ENCODE measurements at regions not wholly inside any gene's neighbourhood (a gene's known extent, or its start where the extent isn't known, plus 50 kb on each side); places are given as distances from the start of the nearest gene placed in this dataset.
A peak's percentile ranks its signal among the peaks of the same experiment; 100 is the strongest.

DNA sequence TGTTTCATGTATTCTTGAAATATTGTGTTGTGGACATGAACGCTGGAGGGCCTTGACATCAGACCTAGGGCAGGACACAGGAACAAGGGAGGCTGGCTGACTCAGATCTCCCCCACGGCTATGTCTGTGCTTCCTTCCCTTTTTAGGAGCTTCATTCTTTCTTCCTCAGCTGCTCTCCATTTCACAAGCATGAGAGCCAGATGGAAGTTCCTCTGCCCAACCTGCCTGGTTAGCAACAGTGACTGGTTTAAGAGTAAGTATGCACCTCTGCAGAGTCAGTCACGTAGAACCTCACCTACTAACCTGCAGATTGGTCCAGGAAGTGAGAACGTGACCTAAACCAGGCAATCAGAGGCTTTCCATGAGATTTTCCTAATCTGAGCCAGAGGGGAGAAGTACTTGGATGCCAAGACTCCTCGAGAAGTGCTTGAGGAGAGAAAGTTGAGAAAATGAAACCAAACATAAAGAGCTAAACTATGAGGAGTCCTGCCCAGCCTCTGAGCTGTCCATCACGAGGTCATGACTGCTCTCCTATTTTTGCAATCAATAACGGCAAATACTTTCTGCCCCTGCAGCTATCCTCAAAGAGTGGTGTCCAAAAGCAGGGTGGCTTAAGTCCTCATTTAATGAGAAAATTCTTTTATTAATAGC lies 465.2 kb upstream of the CITED2 start:
- DNase-seq: no peak

DNA sequence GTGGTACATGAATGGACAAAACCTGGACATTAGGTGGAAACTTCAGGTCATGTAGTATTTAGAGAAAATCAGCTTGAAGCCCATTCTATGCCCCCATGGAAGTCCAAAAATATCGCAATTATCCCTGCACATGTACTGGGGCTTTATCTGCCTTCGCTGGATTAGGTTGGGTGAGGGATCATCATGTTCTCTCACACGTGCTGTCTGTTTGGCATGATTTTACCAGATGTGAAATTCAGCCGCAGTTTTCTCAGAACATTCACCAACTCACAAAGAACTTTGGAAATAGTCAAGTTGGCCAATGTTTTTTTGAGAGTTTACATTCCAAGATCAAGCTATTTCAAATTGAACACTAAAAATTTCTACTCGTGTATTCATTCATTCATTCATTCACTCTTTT lies 459.8 kb upstream of the CITED2 start:
- no peak for DNase-seq

DNA sequence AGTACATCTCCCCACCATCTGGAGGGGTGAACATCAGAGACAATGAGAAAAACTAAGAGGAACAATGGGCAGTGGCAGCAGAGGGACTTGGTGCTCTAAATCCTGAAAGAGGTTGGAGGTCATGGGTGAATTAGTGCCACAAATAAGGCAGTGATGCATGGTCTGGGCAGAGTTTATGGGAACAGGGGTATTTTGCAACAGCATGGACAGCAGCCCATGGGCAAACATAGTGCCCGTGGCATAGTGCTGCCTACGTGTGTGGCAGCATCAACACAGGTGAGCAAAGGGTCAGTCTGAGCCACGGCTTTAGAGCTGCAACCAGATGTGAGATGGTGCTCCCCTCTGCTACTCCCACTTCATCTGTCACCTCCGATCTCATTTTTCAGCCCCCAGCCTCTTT lies 459.1 kb upstream of the CITED2 start:
- DNase-seq: no peak

DNA sequence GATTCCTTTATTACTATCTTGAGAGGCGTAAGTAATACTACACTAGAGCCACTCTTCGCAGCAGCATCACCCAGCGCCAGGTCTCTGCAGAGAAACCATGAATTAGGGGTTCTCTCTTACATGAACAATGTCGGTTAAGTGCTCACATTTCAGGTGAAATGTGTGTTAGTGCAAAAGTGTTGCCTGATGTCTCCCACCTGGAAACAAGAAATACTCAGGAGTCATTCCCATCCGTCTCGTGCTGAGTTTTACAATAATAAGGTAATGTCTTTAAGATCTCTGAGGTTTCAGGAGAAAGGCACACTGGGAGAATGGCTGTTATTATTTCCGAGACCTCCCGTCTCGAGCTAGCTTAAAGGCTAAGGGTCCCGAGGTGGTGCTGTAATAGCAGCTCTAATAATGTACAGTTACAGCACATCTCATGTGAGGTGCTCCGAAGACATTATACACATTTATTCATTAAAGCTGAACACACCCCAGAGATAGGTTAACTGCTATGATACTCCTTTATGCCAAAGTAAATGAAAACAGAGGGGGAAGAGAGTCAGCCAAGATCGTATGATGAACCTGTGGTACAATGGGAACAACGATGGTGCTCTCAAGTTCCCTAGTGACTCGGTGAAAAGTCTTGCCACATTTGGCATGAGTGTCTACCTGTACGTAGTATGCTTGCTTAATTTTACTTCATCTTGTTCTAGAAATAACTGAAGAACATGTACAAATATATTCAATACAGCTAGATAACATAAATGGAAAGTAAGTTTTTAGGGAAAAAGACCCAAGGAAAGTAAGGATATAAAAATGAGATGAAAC lies 458.3 kb upstream of the CITED2 start:
- no peak for DNase-seq

DNA sequence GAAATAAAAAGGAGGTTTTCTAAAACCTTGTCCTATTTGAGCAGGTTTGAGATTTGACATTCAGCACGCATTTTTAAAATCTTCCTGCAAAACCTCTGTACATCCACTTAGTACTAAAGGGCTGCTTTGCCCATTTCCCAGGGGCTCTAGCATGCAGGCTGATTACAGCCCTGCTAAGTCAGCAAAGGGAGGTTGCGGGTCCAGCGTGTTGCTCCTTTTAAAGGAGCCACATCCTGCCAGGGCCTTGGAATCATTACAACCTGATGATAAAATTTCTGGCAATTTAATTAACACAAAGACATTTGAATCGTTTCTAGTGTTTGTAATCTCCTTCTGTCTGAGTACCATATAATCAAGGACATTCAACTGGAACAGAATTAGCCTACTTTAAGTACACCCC lies 455.1 kb upstream of the CITED2 start:
- DNase-seq: no peak

DNA sequence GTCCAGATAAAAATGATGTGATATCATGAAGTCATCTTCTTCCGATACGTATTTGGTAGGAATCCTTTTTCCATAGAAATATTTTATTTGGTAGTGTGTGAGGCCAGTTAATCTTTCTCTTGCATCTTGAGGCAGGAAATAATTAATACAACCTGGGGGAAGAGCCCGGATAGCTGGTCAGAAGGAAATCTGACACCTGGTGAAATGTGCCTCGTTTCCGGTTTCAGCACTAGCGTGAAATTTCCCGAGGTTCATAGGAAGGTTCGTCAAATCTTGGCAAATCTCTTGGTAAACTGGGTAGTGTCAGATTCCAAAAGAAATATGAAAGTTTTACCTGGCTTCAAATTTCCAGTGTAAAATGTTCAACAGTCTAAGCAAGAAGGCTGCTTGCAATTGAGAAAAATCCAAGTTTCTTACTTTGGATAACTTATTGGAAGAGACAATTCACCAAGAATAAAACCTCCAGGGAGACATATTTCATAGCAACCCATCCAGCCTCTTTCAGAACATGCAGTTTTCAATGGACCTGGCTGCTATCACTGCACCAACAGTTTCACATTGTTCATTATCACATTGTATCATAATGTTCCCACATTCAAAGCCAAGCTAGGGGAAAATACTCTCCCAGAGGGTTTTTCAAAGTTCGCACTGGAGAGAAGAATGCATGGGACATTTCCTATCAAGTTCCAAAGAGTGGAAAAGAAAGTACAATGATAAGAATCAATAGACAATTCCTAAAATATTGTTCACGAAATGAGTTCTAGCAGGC lies 454.5 kb upstream of the CITED2 start:
- no peak for DNase-seq

DNA sequence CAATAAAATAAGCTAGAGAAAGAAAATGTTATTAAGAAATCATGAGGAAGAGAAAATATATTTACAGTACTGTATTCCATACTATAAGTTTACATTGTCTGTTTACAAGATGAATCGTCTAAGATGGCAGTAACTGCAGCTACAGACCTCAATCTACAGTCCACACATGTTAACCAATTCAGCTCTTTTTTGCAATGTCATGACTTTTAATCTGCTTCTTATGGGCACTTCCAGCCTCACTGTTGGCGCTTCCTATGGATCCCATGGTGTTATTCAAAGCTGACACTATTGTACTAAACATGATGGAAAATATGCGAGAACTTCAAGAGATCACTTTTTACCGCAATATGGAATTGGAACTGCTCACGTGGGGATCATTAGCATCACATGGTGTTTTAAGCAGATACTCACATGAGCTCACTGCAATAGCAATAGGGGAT lies 451.5 kb upstream of the CITED2 start:
- no peak for DNase-seq

DNA sequence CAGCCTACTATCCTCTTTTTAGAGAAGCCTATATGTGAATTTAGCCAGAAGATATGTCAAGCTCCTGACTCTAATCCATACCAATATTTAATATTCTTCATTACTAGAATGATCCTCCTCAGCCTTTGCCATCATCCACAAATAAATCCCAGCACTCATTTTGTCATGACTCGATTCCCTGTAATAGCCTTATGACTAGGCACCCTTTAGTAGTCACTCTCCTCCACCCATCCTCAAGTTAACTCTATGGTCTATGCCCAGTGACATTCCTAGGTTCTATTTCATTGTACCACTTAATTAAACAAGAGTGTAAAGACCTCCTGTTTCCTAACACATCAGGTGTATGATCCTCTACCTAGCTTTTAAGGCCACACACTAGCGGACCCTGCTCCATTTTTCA lies 450.4 kb upstream of the CITED2 start:
- no peak for DNase-seq

DNA sequence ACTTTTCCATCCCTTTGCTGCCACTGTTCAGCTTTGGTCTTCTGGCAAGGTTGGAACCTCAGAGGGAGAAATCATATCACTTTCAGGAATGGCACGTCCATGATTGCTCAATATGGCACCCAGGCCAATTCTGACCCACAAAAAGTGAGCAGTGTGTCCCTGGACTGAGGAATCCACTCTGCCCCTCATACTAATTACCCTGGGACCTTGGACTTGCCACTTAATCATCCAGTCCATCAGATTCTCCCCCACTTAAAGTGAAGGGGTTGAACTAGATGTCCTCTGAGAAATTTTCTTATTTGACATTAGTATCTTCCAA lies 449.3 kb upstream of the CITED2 start:
- no peak for DNase-seq

DNA sequence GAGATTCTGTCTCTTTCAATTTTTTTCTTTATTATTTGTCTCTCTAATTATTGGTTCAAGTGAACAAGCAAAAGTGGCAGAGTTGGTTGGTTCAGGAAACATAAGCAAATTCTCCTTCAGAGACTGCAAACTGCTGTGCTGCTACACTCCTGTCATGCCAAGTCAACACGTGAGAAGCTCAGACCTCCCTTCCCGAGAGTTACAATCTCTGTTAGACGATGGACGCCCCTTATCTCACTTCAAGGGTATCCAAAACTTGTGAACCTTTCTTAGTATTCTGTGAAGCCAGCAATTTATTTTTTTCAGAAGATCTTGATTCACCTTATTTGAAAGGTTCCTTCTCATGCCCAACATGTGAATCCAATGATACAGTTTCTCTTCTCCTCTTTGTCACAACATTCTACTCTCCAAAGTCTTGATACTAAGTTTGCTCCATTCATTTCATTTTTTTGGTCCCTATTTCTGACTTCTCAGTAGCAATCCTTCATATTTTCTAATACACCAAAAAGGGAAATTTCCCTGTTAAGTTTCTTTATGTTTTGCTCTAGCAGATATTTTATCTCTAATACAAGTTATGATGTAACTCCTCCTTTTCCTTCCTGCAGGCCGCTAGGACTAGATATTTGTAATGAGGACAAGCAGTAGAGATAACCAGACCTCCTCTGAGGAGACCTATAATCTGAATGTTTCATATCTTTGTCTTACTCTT lies 448.8 kb upstream of the CITED2 start:
- no peak for DNase-seq

DNA sequence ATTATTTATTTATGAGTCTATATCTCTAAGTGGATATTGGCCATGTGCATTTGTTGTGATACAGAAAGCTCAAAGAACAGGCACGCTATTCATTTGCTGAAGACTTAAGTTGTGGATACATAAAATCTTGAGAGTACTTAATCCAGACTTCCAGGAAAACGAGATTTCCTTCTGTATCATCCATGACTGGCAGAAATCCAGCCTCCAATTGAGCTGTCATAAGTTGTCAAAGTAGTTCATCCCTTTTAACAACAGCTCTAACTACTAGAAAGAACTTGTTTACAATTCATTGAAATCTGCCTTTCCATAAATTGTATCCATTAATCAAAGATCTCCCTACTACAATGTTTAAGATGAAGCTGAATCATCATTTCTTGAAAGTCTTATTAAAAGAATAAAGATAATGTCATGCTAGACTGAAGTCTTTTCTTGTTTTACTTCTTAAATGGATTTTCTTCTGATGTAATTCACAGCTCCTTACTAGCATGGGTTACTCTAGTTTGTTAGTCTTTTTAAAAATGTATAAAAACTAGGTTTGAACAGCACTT lies 447.3 kb upstream of the CITED2 start:
- DNase-seq: no peak

DNA sequence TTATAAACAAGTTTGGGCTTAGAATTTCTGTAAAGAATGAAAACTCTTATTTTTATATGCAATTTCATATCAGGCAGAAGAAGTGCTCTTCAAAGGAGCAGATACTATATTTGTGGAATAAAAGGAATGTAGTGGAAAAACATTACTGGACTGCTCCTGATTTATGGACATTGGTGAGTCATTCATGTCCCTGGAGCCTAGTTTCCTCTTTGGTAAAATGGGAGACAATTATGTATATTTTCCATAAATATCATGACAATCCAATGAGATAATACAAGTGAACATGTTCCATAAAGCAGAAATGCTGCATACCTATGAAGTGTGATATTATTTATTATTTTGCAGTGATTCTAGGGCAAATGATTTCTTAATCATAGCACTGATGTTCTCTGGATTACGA lies 445.8 kb upstream of the CITED2 start:
- DNase-seq: no peak

DNA sequence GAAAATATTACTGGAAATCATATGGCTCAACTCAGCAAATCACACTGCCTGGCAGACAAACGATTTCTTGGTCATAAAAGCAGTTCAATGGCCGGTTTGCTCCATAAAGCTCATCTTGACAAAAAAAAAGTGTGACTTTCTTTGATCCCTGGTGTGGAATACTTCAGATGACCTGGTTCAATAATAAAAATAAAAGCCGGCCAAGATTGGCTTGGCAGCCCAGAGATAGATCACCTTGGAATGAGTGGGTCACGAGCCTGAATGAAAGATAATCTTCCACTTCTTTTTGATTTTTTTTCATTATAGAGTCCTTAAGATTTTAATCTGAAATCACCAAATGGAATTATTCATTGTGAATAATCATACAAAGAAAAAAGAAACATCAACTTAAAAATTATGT lies 445.3 kb upstream of the CITED2 start:
- DNase-seq: no peak

DNA sequence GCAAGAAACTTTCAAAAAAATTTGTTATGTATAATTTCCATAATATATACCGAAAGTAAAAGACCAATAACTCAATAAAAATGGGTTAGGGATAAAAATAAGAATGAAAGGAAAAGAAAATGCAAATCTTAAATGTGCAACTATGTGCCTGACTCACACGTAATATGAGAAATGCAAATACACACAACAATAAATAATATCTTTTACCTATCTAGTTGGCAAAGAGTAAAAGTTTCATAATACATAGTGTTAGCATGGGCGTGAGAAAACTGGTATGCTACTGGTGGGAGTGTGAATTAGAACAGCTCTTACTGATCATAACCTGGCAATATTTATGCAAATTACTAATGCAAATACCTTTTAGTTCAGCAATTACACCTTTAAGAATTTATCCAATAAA lies 438.5 kb upstream of the CITED2 start:
- DNase-seq: no peak

DNA sequence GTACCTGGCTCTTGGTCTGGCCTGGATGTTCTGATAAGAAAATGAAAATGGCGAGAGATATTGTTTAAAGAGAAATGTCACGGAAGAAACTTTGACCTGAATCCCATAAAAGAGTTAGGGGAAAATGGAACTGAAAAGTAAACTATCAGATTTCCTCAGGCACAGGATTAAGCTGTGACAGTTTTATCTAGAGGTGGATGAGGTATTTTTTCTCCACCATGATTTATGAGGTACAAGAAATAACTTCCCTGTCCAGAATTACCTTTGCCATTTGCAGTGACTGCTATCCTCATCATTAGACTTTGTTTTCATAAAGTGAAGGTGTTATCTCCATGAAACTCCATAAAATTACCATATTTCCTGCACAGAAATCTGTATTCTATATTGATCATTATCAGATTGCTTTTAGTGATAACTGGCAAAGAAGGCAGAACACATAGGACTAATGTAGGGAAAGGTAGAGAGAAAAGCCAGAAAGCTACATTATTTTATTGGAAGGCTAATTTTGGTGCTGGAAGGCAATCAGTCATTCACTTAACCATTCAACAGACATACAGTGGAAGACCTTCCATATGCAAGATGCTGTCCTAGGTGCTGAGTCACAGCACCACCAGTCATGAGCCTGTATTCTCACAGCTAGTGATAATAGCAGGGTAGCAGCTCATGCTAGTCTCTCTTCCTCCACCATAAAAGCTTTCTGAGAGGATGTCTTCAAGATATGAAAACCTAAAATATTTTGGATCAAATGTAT lies 427.3 kb upstream of the CITED2 start:
- DNase-seq: no peak

DNA sequence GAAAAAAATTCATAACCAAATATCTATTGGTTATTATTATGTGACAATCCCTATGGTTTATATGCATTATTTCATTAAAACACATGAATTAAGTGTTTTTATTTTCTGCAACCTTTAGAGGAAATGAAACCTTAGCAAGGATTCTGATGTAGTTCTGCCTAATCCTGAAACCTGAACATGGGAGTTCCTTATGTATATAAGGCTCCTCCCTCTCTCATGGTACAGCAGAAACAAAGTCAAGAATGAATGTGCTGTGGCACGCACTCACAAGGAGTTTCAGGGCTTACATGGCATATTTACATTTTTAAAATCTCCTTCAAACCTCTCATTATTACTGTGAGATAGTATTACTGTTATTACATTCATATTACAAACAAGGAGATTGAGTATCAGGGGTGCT lies 426.4 kb upstream of the CITED2 start:
- DNase-seq: no peak

DNA sequence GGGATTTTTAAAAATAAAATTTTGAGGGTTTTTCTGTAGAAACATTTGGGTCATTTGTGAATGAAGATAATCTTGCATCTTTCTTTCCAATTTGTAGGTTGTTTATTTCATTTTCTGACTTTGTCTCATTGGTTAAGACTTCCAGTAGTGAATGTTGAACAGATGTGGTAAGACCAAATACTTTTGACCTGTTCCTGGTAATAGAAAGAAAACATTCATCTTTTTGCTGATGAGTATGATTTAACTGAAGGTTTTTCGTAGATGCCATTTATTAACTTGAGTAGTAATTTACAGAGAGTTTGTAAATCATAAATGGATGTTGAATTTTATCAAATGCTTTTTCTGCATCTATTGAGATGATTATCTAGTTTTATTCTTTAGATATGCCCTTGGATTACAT lies 416.1 kb upstream of the CITED2 start:
- no peak for DNase-seq

DNA sequence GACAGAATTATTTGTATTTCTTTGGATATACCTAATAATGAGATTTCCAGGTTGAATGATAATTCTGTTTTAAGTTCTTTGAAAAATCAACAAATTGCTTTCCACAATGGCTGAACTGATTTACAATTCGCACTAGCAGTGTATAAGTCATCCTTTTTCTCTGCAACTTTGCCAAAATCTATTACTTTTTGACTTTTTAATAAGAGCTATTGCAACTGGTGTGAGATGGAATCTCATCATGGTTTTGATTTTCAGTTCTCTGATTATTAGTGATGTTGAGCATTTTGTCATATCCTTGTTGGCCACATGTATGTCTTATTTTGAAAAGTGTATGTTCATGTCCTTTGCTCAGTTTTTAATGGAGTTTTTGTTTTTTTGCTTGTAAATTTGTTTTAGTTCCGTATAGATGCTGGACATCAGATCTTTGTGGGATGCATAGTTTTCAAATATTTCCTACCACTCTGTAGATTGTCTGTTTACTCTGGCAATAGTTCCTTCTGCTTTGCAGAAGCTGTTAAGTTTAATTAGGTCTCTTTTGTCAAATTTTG lies 409.8 kb upstream of the CITED2 start:
- DNase-seq: no peak

DNA sequence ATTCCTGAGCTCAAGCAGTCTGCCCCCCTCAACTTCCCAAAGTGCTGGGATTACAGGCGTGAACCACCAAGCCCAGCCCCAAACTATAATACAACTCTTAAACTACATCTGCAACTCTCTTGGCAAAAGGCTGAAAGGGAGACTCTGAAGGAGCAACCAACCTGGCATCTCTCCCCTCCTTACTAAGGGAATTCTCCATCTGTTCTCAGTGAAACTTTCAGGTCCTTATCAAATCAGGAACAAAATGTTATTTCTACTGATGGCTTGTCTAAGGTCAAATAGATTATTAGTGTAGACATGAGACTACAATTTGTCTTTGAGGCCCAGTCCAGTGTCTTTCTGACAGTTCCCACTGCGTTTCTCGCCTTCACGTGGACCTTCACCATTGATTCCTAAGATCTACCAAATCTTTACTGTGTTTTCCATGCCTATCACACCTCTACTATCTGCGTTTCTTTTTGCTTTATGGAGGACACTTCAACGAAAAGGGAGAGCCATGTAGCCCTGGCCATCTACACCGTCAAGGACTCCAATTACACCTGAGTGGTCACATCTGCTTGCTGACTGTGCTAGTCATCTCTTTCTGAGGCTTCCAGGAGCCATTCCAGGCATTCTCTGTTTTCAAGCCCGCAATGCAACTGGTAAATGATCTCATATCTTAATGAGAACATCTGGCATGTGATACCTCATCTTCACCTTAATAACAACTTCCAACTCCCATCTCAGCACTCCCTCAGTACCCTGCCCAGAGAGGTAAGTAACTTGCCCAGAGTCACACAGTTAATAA lies 405.7 kb upstream of the CITED2 start:
- peak; percentile 18 for DNase-seq

DNA sequence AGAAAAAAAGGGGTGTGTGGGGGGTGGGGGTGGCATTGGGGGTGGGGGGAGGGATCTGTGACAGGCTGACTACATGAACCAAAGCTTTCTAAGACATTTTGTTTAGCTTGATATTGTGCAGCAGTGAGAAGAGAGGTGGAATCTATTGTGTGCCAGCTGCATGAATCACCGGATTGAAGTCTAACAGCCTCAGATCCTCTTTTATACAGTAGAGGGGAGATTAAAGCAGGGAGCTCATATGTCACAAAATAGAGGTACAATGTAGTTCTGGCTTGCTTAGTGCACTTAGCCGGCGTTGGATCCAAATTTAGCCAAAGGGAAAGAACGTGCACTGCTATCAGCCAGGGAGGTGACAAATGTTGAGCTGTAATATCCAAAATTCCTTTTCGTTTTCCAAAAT lies 404.2 kb upstream of the CITED2 start:
- no peak for DNase-seq

DNA sequence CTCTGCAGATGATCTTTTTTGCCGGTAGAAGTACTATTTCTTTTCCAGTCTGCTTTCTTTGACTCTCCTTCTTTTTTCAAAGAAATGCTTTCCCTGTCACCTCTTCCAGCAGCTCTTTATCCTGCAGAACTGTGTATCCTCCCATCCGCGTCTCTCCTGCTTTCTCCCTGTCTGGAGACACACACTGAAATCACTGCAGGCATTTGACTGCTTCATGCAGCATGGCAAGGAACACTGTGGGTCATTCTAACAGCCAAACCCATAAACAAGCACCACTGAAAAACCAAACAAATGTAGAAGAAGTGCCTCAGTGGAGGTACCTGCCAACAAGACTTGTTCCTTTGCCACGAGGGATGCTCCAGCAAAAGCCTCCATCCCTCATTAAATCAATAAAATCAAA lies 403.7 kb upstream of the CITED2 start:
- DNase-seq: no peak
